Endothelial cell of umbilical vein (primary cell): ENCODE measurements at regions not wholly inside any gene's neighbourhood (a gene's known extent, or its start where the extent isn't known, plus 50 kb on each side); places are given as distances from the start of the nearest gene placed in this dataset.

ENCODE experiments used
- BruUV-seq: library from RNA; stranded (reverse); fragments of 400-500 nt; replicated peaks from 2 replicates; lab custom pipeline; 2021; lab: Mats Ljungman, UMichigan
- CTCF ChIA-PET: fragments of 300-600, 350-600 bp; sonication (Branson Sonifier 250); formaldehyde crosslinking; loops from one replicate; lab custom pipeline; 2021; ENCODE audit warnings: antibody characterized with exemption, inconsistent platforms; lab: Charles Lee
- POLR2A ChIA-PET: fragments of 300-600, 350-600 bp; sonication (Branson Sonifier 250); formaldehyde crosslinking; loops from one replicate; lab custom pipeline; 2021; ENCODE audit warnings: antibody characterized with exemption, inconsistent platforms; lab: Charles Lee
- DNase-seq: peaks from one replicate; pipeline ENCODE4 v3.0.0-alpha.2; 2011; ENCODE audit warnings: low read depth, low spot score
- FAIRE-seq: peaks from 2 replicates; lab custom pipeline; 2011; peaks lifted over from hg19 to GRCh38; lab: Jason Lieb, UNC
- H2AFZ ChIP-seq: 2 replicates; pipeline ENCODE4 v1.6.0; 2012; ENCODE audit warnings: low read depth, low read length, control low read depth, inconsistent platforms
- H3K27ac ChIP-seq: 2 replicates; pipeline ENCODE4 v1.5.1; 2011; ENCODE audit warnings: low read depth, mild to moderate bottlenecking, control low read depth, low read length, moderate library complexity; ENCODE audit not compliant: insufficient read depth
- H3K27me3 ChIP-seq, 2 experiments: 2 replicates each; pipeline versions ENCODE4 v1.6.0 to v1.6.1; 2011; ENCODE audit warnings: low read length in 2 of 2, mixed read lengths in 1 of 2; ENCODE audit not compliant: control insufficient read depth in 2 of 2, insufficient read depth in 2 of 2
- H3K36me3 ChIP-seq, 2 experiments: 2 replicates in 1 of 2; 3 replicates in 1 of 2; pipeline ENCODE4 v1.5.1; 2011; ENCODE audit warnings: low read length in 2 of 2, mild to moderate bottlenecking in 1 of 2, moderate library complexity in 1 of 2; ENCODE audit not compliant: control insufficient read depth in 2 of 2, insufficient read depth in 2 of 2; ENCODE audit errors: extremely low read depth in 1 of 2
- H3K4me1 ChIP-seq: 3 replicates; pipeline ENCODE4 v1.5.1; 2011; ENCODE audit warnings: mild to moderate bottlenecking, low read length; ENCODE audit not compliant: control insufficient read depth, insufficient read depth; ENCODE audit errors: extremely low read depth
- H3K4me2 ChIP-seq: 2 replicates; pipeline ENCODE4 v1.6.1; 2011; ENCODE audit warnings: low read length, control low read depth, mixed read lengths; ENCODE audit not compliant: insufficient read depth
- H3K4me3 ChIP-seq, 3 experiments: fragments of 200-600 bp in 1 of 3; sonication (generic), shearing (Covaris generic) in 1 of 3; replicated peaks in 1 of 3; 2 replicates each; pipeline ENCODE4 v1.5.1; 2011 to 2016; ENCODE audit warnings: control low read depth in 3 of 3, low read length in 3 of 3, mild to moderate bottlenecking in 2 of 3, inconsistent platforms in 1 of 3, low read depth in 1 of 3, moderate library complexity in 1 of 3; ENCODE audit not compliant: insufficient read depth in 1 of 3
- H3K79me2 ChIP-seq: 2 replicates; pipeline ENCODE4 v1.6.0; 2012; ENCODE audit warnings: low read length, inconsistent platforms; ENCODE audit not compliant: control insufficient read depth, insufficient read depth
- H3K9ac ChIP-seq: replicated peaks from 2 replicates; pipeline ENCODE3; 2011; ENCODE audit warnings: low read length, control low read depth; ENCODE audit not compliant: insufficient read depth; ENCODE audit errors: extremely low read depth
- H3K9me1 ChIP-seq: replicated peaks from 3 replicates; pipeline ENCODE4 v1.6.0; 2011; ENCODE audit warnings: mild to moderate bottlenecking, low read length; ENCODE audit not compliant: control insufficient read depth, insufficient read depth; ENCODE audit errors: extremely low read depth
- H3K9me3 ChIP-seq: replicated peaks from 2 replicates; pipeline ENCODE4 v1.5.1; 2012; ENCODE audit warnings: low read length, inconsistent platforms; ENCODE audit not compliant: control insufficient read depth, insufficient read depth
- H4K20me1 ChIP-seq: replicated peaks from 2 replicates; pipeline ENCODE3; 2011; ENCODE audit warnings: mild to moderate bottlenecking, low read length; ENCODE audit not compliant: control insufficient read depth, insufficient read depth; ENCODE audit errors: extremely low read depth
- EZH2 ChIP-seq: IDR thresholded peaks from 2 replicates; pipeline ENCODE4 v1.6.1; 2012; ENCODE audit warnings: borderline replicate concordance, low read depth, mild to moderate bottlenecking, moderate library complexity, low read length, inconsistent platforms; ENCODE audit not compliant: severe bottlenecking
- FOS ChIP-seq: IDR thresholded peaks from 2 replicates; pipeline ENCODE4 v1.6.1; 2011; ENCODE audit warnings: mild to moderate bottlenecking, low read length, moderate library complexity, borderline replicate concordance; ENCODE audit not compliant: insufficient read depth
- GATA2 ChIP-seq: IDR thresholded peaks from 2 replicates; pipeline ENCODE4 v1.7.0; 2011; ENCODE audit warnings: low read depth, mild to moderate bottlenecking, moderate library complexity, mixed read lengths, low read length; ENCODE audit not compliant: insufficient read length, insufficient read depth
- JUN ChIP-seq: IDR thresholded peaks from 2 replicates; pipeline ENCODE4 v1.6.1; 2011; ENCODE audit warnings: borderline replicate concordance, low read depth; ENCODE audit not compliant: insufficient read length, insufficient read depth
- MYC ChIP-seq: IDR thresholded peaks from one replicate; pipeline ENCODE4 v1.6.1; 2011; ENCODE audit warnings: mild to moderate bottlenecking, low read depth, low read length
- POLR2A ChIP-seq: IDR thresholded peaks from 2 replicates; pipeline ENCODE4 v1.6.1; 2012; ENCODE audit warnings: low read depth, mild to moderate bottlenecking, control low read depth, low read length
- POLR2AphosphoS5 ChIP-seq: IDR thresholded peaks from 2 replicates; pipeline ENCODE4 v1.6.1; 2012; ENCODE audit warnings: low read depth, mild to moderate bottlenecking, control low read depth, low read length, moderate library complexity; ENCODE audit not compliant: insufficient read depth
- dilution Hi-C: fragments of 300-500 bp; cut with MboI; formaldehyde crosslinking; loops from one replicate; pipeline ENCODE4 v1.15.0; 2019; ENCODE audit warnings: low sequenced_read_pairs; ENCODE audit not compliant: extremely low pct_ligation_motif_present
- intact Hi-C: fragments of 100-400 bp; cut with micrococcal nuclease; formaldehyde crosslinking; loops from one replicate; pipeline ENCODE4 v1.10.0; 2022
- TF ChIP-seq, protein P1 (sequence below), 2 donors: IDR thresholded peaks; 1 replicate in 1 of 2; 2 replicates in 1 of 2; pipeline ENCODE4 v1.5.1; 2011; ENCODE audit warnings: low read length in 2 of 2, mild to moderate bottlenecking in 2 of 2, moderate library complexity in 2 of 2, control low read depth in 1 of 2, inconsistent platforms in 1 of 2, low read depth in 1 of 2; ENCODE audit not compliant: insufficient read depth in 1 of 2; ENCODE audit errors: extremely low read depth in 1 of 2
- TF ChIP-seq, protein P2 (sequence below): IDR thresholded peaks from 2 replicates; pipeline ENCODE4 v1.6.1; 2011; ENCODE audit not compliant: insufficient read depth, insufficient read length

DNA sequence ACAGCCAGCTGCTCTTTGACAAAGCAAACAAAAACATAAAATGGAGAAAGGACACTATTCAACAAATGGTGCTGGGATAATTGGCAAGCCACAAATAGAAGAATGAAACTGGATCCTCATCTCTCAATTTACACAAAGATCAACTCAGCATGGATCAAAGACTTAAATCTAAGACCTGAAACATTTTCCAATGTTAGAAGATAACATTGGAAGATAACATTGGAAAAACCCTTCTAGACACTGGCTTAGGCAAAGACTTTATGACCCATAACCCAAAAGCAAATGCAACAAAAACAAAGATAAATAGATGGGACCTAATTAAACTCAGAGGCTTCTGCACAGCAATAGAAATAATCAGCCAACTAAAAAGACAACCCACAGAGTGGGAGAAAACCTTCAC, 425.7 kb upstream of the SEMA3D start:
- Histone ChIP-seq H3K27me3 (peaks cover 0 to 2% of the 10 kb centered on the region in 2 experiments), H3K9me3 (no peaks in the 10 kb centered on the region), H4K20me1 (no peaks in the 10 kb centered on the region), H3K4me2 (no peak overlapping the region), H3K4me1 (no peaks in the 10 kb centered on the region), H3K9me1 (no peaks in the 10 kb centered on the region), H3K79me2 (no peaks in the 10 kb centered on the region), H3K4me3 (no peak overlapping the region), H3K27ac (no peak overlapping the region), H3K9ac (no peak overlapping the region), H3K36me3 (no peaks in the 10 kb centered on the region), H2AFZ (no peak overlapping the region)
- CTCF ChIA-PET = no interaction called here
- FAIRE-seq (no peak), DNase-seq (no peak)
- intact Hi-C loops = no loop called here
- TF ChIP-seq FOS = no peak
- no peak for TF ChIP-seq EZH2
- no peak for TF ChIP-seq POLR2A
- no peak for TF ChIP-seq JUN
- TF ChIP-seq, protein P1, sequence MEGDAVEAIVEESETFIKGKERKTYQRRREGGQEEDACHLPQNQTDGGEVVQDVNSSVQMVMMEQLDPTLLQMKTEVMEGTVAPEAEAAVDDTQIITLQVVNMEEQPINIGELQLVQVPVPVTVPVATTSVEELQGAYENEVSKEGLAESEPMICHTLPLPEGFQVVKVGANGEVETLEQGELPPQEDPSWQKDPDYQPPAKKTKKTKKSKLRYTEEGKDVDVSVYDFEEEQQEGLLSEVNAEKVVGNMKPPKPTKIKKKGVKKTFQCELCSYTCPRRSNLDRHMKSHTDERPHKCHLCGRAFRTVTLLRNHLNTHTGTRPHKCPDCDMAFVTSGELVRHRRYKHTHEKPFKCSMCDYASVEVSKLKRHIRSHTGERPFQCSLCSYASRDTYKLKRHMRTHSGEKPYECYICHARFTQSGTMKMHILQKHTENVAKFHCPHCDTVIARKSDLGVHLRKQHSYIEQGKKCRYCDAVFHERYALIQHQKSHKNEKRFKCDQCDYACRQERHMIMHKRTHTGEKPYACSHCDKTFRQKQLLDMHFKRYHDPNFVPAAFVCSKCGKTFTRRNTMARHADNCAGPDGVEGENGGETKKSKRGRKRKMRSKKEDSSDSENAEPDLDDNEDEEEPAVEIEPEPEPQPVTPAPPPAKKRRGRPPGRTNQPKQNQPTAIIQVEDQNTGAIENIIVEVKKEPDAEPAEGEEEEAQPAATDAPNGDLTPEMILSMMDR (IDR thresholded peaks at IDR 0.05; ENCODE audit: extremely low read depth in 1 of 2, insufficient read depth in 1 of 2, low read depth in 1 of 2, low read length in 2 of 2) = no peak
- no peak for TF ChIP-seq MYC
- no peak for TF ChIP-seq POLR2AphosphoS5
- TF ChIP-seq, protein P2, sequence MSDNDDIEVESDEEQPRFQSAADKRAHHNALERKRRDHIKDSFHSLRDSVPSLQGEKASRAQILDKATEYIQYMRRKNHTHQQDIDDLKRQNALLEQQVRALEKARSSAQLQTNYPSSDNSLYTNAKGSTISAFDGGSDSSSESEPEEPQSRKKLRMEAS = no peak
- no peak for TF ChIP-seq GATA2
- dilution Hi-C loops = no loop called here
- POLR2A ChIA-PET = no interaction called here
- no TSS peak for BruUV-seq
